ENCODE measurements at regions not wholly inside any gene's neighbourhood (a gene's known extent, or its start where the extent isn't known, plus 50 kb on each side); places are given as distances from the start of the nearest gene placed in this dataset.

DNA sequence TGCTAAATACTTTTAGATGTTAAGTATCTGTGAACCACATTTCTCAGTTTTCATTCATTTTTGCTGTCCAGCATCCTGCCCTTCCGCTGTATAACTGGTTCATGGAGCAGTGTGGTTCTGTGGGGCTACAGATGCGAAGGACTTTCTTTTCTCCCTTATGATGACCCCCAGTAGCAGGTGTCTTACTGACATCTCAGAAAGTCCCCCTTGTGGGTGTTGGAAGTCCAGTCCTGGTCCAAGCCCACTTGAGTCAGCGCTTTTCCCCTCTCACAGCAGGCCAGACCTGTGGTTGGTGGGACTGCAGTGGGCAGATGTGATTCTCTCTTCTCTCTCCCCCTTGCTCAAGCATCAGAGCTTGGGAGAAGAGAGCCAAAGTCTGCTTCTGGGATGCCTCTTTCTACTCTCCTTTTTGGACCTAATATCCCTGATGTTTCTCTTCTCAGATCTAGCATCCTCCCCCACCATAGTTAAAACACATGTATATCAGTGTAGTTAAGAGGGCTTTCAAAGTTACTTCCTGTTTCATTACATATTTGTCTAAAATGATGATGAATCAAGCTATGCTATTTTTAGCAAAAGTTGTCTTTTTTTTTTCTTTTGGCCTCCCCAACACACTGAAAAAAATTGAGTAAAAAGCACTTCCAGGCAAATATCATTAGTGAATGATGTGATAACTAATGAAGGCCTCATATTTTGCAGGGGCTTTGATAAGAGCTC, 119.5 kb upstream of the ZNF618 start:
- peaks cover 0 to 19% (median 0%) of the 10 kb centered on the region in 3 donors for H3K9me3 ChIP-seq
- WGBS, 2 donors (ENCODE audit: low coverage in 1 of 2), result 93 to 100% methylated on average over 2 to 3 of the region's 3 CpGs
- H3K4me1 ChIP-seq, result no peaks in the 10 kb centered on the region
- H3K36me3 ChIP-seq, result no peaks in the 10 kb centered on the region
- H3K27me3 ChIP-seq, result peaks cover 31% of the 10 kb centered on the region
- TF ChIP-seq EP300 (IDR thresholded peaks at IDR 0.05), result no peak
- TF ChIP-seq POLR2AphosphoS5 (IDR thresholded peaks at IDR 0.05), result no peak
- no peak for TF ChIP-seq CTCF (IDR thresholded peaks at IDR 0.05)
- no peak for TF ChIP-seq POLR2A (IDR thresholded peaks at IDR 0.05)
- no peak for ATAC-seq
- H3K27ac ChIP-seq, result no peak overlapping the region
- H3K4me3 ChIP-seq, result no peak overlapping the region

DNA sequence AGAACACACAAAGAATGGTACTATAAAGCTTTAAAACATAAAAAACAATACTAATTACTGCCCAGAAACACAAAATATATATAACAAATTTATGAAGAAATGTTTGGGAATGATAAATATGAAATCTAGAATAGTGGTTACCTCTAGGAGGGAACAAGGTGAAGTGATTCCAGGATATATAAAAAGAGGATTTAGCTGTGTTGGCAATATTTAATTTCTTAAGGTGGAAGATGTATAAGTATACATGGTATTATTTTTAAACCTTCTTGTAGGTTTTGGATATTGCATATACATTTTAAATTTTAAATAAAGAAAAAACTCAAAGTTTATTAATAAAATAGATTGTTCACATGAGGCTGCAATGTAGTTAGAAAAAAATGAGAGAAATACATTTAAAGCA, 112.7 kb upstream of the ZNF618 start:
- TF ChIP-seq EP300 (IDR thresholded peaks at IDR 0.05) (no peak), POLR2AphosphoS5 (IDR thresholded peaks at IDR 0.05) (no peak), CTCF (IDR thresholded peaks at IDR 0.05) (no peak), POLR2A (IDR thresholded peaks at IDR 0.05) (no peak)
- Histone ChIP-seq H3K36me3 (no peaks in the 10 kb centered on the region), H3K27ac (no peak overlapping the region), H3K9me3 (peaks cover 0 to 19% (median 0%) of the 10 kb centered on the region in 3 donors), H3K4me3 (no peak overlapping the region), H3K27me3 (peaks cover 15% of the 10 kb centered on the region), H3K4me1 (no peaks in the 10 kb centered on the region)
- no peak for ATAC-seq

DNA sequence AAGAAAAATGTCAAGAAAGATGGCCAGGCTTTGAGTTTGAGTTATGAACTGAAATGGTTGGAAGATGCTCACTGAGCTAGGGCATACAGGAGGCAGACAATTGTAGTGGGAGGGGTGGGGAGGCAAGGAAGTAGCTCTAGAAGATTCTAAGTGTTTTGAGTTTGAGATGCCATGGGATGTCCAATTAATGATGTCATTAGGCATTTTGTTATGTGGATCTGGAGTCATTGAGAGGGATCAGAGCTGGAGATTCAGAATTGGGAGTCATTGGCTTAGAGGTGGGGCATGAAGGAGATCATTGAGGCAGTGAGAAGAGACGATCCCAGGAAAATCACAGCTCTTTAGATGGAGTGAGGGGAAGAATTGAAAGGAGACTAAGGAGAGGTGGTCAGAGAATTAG, 111.5 kb upstream of the ZNF618 start:
- no peaks in the 10 kb centered on the region for H3K4me1 ChIP-seq
- H3K9me3 ChIP-seq, result peaks cover 0 to 12% (median 0%) of the 10 kb centered on the region in 3 donors
- no peaks in the 10 kb centered on the region for H3K36me3 ChIP-seq
- no peak for TF ChIP-seq CTCF (IDR thresholded peaks at IDR 0.05)
- TF ChIP-seq POLR2A (IDR thresholded peaks at IDR 0.05), result no peak
- TF ChIP-seq POLR2AphosphoS5 (IDR thresholded peaks at IDR 0.05), result no peak
- no peak for TF ChIP-seq EP300 (IDR thresholded peaks at IDR 0.05)
- H3K27ac ChIP-seq, result no peak overlapping the region
- WGBS, 2 donors (ENCODE audit: low coverage in 1 of 2), result 70 to 94% methylated on average over 1 of the region's 1 CpG
- peaks cover 17% of the 10 kb centered on the region for H3K27me3 ChIP-seq
- no peak overlapping the region for H3K4me3 ChIP-seq
- ATAC-seq, result no peak

- 31 to 36% methylated on average over 1 of the region's 1 CpG for WGBS, 2 donors (ENCODE audit: low coverage in 1 of 2)
- Histone ChIP-seq H3K27me3 (peaks cover 28% of the 10 kb centered on the region), H3K4me3 (no peak overlapping the region), H3K36me3 (no peaks in the 10 kb centered on the region), H3K27ac (no peak overlapping the region), H3K4me1 (no peaks in the 10 kb centered on the region), H3K9me3 (no peaks in the 10 kb centered on the region)
- TF ChIP-seq CTCF (IDR thresholded peaks at IDR 0.05) (no peak), POLR2A (IDR thresholded peaks at IDR 0.05) (no peak)
- ATAC-seq, result no peak
Measured at GRCh38 chr9:113769412-113769811, 106.7 kb upstream of the ZNF618 start.

DNA sequence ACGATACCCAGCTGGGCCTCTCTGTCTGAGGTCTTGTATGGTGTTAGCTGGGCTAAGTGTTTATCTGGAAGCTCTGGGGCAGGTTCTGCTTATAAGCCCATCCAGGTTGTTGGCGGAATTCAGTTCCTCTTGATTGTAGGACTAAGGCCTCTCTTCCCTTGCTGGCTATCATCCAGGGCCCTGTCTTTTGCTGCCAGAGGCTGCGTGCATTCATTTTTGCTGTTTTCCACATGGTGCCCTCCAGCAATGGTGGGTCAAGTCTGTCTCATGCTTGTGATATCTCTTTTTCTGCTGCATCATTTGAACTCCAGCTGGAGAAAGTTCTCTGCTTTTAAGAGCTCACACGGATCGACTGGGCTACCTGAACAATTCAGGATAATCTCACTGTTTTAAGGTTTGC, 105.7 kb upstream of the ZNF618 start:
- WGBS, 2 donors (ENCODE audit: low coverage in 1 of 2), result 57 to 73% methylated on average over 3 to 5 of the region's 5 CpGs
- no peak overlapping the region for H3K27ac ChIP-seq

More for the DNA sequence above, 105.7 kb upstream of the ZNF618 start:
- Histone ChIP-seq H3K36me3 (no peaks in the 10 kb centered on the region), H3K9me3 (peaks cover 0 to 6% (median 0%) of the 10 kb centered on the region in 3 donors), H3K4me3 (no peak overlapping the region), H3K4me1 (no peaks in the 10 kb centered on the region), H3K27me3 (peaks cover 28% of the 10 kb centered on the region)
- TF ChIP-seq POLR2A (IDR thresholded peaks at IDR 0.05) (no peak), EP300 (IDR thresholded peaks at IDR 0.05) (no peak), CTCF (IDR thresholded peaks at IDR 0.05) (no peak), POLR2AphosphoS5 (IDR thresholded peaks at IDR 0.05) (no peak)
- no peak for ATAC-seq
